Muscle of leg (tissue), 3 donors: ENCODE measurements at regions not wholly inside any gene's neighbourhood (a gene's known extent, or its start where the extent isn't known, plus 50 kb on each side); places are given as distances from the start of the nearest gene placed in this dataset.
"Not testable (repeated sequence)": the region's sequence is repeated elsewhere in the genome, so short reads cannot be mapped to it uniquely, and the experiment has no call there.

Source experiments
- DNase-seq: peaks from one replicate; pipeline ENCODE4 v3.0.0; 2013
- H3K27ac ChIP-seq: one replicate; pipeline ENCODE4 v1.5.1; 2013; ENCODE audit warnings: mild to moderate bottlenecking, low read length, control low read depth
- H3K27me3 ChIP-seq: one replicate; pipeline ENCODE4 v1.6.1; 2013; ENCODE audit warnings: low read length; ENCODE audit not compliant: control insufficient read depth, insufficient read depth
- H3K36me3 ChIP-seq: one replicate; pipeline ENCODE4 v1.6.1; 2013; ENCODE audit warnings: low read length; ENCODE audit not compliant: control insufficient read depth, insufficient read depth
- H3K4me1 ChIP-seq: one replicate; pipeline ENCODE4 v1.6.1; 2013; ENCODE audit warnings: low read length; ENCODE audit not compliant: control insufficient read depth, insufficient read depth
- H3K4me3 ChIP-seq: one replicate; pipeline ENCODE4 v1.5.1; 2013; ENCODE audit warnings: low read length, control low read depth
- H3K9me3 ChIP-seq: replicated peaks from 2 replicates; pipeline ENCODE4 v1.6.1; 2013; ENCODE audit warnings: low read depth, low read length; ENCODE audit not compliant: control insufficient read depth
- WGBS: methylation state at CpG from one replicate; pipeline ENCODE4 v1.1.5; 2013; ENCODE audit warnings: missing lambda C conversion rate; ENCODE audit not compliant: insufficient coverage; 5-methylcytosine and 5-hydroxymethylcytosine counted together

DNA sequence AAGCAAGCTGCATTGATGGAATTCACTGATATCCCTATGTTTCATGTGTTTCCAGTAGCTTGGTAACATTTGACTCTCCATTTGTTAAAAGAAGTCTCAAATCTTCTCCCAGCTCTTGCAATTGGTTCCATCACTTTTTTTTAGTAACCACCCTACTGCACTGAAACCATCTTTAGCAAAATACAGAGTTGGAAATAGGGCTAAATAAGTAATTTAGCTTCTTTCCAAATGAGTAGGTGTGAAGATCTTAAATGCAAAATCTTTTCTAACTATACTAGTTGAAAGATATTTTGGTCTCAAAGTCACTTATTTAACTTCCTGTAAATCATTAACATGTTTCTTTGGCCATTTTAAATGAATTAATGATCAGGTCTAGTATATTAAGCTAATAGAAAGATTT lies 138.1 kb downstream of the DIRAS2 start:
- Histone ChIP-seq H3K36me3 (no peaks in the 10 kb centered on the region), H3K4me1 (peaks cover 3% of the 10 kb centered on the region), H3K4me3 (no peak overlapping the region), H3K9me3 (no peaks in the 10 kb centered on the region), H3K27ac (no peak overlapping the region), H3K27me3 (no peaks in the 10 kb centered on the region)
- no peak for DNase-seq

DNA sequence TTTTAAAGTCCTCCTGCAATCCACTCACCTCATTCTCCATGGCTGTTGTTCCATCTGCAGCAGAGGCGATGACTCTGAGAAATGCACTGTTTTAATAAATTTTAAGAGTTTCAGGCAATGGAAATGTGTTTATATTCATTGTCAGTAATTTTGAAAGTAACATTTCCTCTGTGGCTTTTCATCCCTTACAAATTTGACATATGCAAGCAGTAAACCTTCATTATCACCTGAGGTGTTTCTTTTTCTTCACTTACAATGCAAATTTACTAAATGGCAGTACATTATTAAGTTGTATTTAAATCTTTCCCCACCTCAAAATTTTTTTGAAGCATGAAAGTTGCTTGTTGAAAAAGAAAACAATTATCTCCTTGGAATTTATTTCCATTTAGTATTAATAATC lies 136.9 kb downstream of the DIRAS2 start:
- WGBS: no CpG with 5 or more reads among the region's 1 CpG
- Histone ChIP-seq H3K4me1 (no peaks in the 10 kb centered on the region), H3K36me3 (no peaks in the 10 kb centered on the region), H3K27ac (no peak overlapping the region), H3K9me3 (no peaks in the 10 kb centered on the region), H3K4me3 (no peak overlapping the region), H3K27me3 (no peaks in the 10 kb centered on the region)
- DNase-seq: no peak

GRCh38 chr9:90506402-90506801 lies 136.2 kb downstream of the DIRAS2 start:
- not testable (repeated sequence) for H3K4me3 ChIP-seq, H3K9me3 ChIP-seq, H3K27me3 ChIP-seq, DNase-seq, H3K27ac ChIP-seq, H3K4me1 ChIP-seq, H3K36me3 ChIP-seq
- WGBS: no CpG with 5 or more reads among the region's 4 CpGs

GRCh38 chr9:90507621-90508020 lies 135.0 kb downstream of the DIRAS2 start:
- WGBS: no CpG with 5 or more reads among the region's 2 CpGs
- Histone ChIP-seq H3K9me3 (no peaks in the 10 kb centered on the region), H3K27me3 (no peaks in the 10 kb centered on the region), H3K36me3 (no peaks in the 10 kb centered on the region), H3K4me1 (no peaks in the 10 kb centered on the region), H3K27ac (no peak overlapping the region), H3K4me3 (no peak overlapping the region)
- DNase-seq: no peak

- Histone ChIP-seq H3K4me1 (no peaks in the 10 kb centered on the region), H3K27ac (no peak overlapping the region), H3K4me3 (no peak overlapping the region), H3K27me3 (no peaks in the 10 kb centered on the region), H3K36me3 (no peaks in the 10 kb centered on the region), H3K9me3 (no peaks in the 10 kb centered on the region)
- 73% methylated on average over 2 of the region's 2 CpGs for WGBS
- no peak for DNase-seq
Measured at GRCh38 chr9:90508940-90509339, 133.7 kb downstream of the DIRAS2 start.

DNA sequence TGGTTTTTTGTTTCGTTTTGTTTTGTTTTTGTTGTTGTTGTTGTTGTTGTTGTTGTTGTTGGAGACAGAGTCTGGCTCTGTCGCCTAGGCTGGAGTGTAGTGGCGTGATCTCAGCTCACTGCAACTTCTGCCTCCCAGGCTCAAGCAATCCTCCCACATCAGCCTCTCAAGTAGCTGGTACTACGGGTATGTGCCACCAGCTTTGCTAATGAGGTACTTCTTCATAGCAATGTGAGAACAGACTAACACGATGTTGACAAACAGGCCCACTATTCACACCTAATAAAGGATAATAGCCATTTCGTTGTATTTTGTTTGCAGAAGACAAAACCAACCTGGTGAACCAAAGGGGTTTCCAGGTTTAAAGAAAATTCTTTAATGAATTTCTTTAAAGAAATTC lies 130.9 kb downstream of the DIRAS2 start:
- WGBS: no CpG with 5 or more reads among the region's 6 CpGs
- no peak overlapping the region for H3K4me3 ChIP-seq

DNA sequence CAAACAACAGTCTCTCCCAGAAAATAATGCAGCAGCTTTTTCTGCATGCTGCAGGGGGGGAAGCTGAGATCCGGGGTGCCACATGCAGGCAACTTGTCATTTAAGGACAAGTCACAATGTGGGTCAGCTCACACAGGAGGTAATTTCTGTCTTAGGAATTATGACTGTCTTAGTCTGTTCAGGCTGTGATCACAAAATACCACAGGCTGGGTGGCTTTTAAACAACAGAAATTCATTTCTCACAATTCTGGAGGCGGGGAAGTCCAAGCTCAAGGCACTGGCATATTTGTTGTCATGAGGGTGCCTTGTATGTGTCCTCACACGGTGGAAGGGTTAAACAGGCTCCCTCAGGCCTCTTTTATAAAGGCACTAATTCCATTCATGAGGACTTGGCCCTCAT lies 127.7 kb downstream of the DIRAS2 start:
- H3K27ac ChIP-seq: no peak overlapping the region
- no peaks in the 10 kb centered on the region for H3K4me1 ChIP-seq
- no peak for DNase-seq
- no peaks in the 10 kb centered on the region for H3K36me3 ChIP-seq
- WGBS: no CpG with 5 or more reads among the region's 3 CpGs
- no peak overlapping the region for H3K4me3 ChIP-seq
- no peaks in the 10 kb centered on the region for H3K27me3 ChIP-seq
- H3K9me3 ChIP-seq: no peaks in the 10 kb centered on the region

More for the DNA sequence above, 130.9 kb downstream of the DIRAS2 start:
- H3K9me3 ChIP-seq: no peaks in the 10 kb centered on the region
- no peak for DNase-seq
- no peaks in the 10 kb centered on the region for H3K27me3 ChIP-seq
- no peak overlapping the region for H3K27ac ChIP-seq
- no peaks in the 10 kb centered on the region for H3K4me1 ChIP-seq
- H3K36me3 ChIP-seq: no peaks in the 10 kb centered on the region

GRCh38 chr9:90515510-90515909 lies 127.1 kb downstream of the DIRAS2 start:
- Histone ChIP-seq H3K36me3 (no peaks in the 10 kb centered on the region), H3K4me1 (no peaks in the 10 kb centered on the region), H3K27me3 (no peaks in the 10 kb centered on the region), H3K4me3 (no peak overlapping the region), H3K27ac (no peak overlapping the region), H3K9me3 (no peaks in the 10 kb centered on the region)
- WGBS: 61% methylated on average over 4 of the region's 5 CpGs
- DNase-seq: peak; percentile 14

GRCh38 chr9:90517103-90517502 lies 125.5 kb downstream of the DIRAS2 start:
- no CpG with 5 or more reads among the region's 2 CpGs for WGBS

GRCh38 chr9:90521811-90522570 lies 120.6 kb downstream of the DIRAS2 start:
- 87% methylated on average over 4 of the region's 7 CpGs for WGBS

More at GRCh38 chr9:90517103-90517502, 125.5 kb downstream of the DIRAS2 start:
- no peak overlapping the region for H3K4me3 ChIP-seq
- no peaks in the 10 kb centered on the region for H3K36me3 ChIP-seq
- no peak overlapping the region for H3K27ac ChIP-seq
- no peaks in the 10 kb centered on the region for H3K4me1 ChIP-seq
- no peaks in the 10 kb centered on the region for H3K27me3 ChIP-seq
- peak; percentile 11 for DNase-seq
- H3K9me3 ChIP-seq: no peaks in the 10 kb centered on the region

DNA sequence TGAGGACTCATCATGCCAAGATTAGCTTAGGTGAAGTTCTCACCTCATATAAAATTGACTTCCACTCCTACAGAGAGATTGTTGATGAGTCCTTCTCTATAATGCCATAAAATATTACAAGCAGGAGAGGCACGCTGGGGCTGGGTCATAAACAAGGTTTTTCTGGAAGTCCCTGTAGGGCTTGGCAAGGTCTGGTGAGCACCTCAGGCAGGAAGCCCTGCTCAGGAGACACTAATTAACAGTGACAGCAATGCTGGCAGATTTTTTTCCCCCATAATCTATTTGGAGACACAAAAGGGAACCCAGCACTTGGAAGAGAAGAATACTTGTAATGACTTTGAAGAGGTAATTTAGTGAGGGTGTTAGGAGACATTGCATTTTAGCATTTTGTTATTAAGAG lies 118.7 kb downstream of the DIRAS2 start:
- H3K36me3 ChIP-seq: no peaks in the 10 kb centered on the region
- H3K9me3 ChIP-seq: no peaks in the 10 kb centered on the region
- H3K4me3 ChIP-seq: no peak overlapping the region
- H3K27ac ChIP-seq: no peak overlapping the region
- WGBS: no CpG with 5 or more reads among the region's 1 CpG
- no peaks in the 10 kb centered on the region for H3K27me3 ChIP-seq
- DNase-seq: no peak
- H3K4me1 ChIP-seq: no peaks in the 10 kb centered on the region

More at GRCh38 chr9:90521811-90522570, 120.6 kb downstream of the DIRAS2 start:
- Histone ChIP-seq H3K36me3 (no peaks in the 10 kb centered on the region), H3K4me3 (no peak overlapping the region), H3K27ac (no peak overlapping the region), H3K9me3 (no peaks in the 10 kb centered on the region), H3K27me3 (no peaks in the 10 kb centered on the region), H3K4me1 (no peaks in the 10 kb centered on the region)
- DNase-seq: no peak
